Upper lobe of left lung (tissue), 4 donors: ENCODE measurements at regions not wholly inside any gene's neighbourhood (a gene's known extent, or its start where the extent isn't known, plus 50 kb on each side); places are given as distances from the start of the nearest gene placed in this dataset.

Experiments used
- CTCF ChIP-seq, 6 experiments: fragments of 450-650 bp in 4 of 6; fragments of 200-600 bp in 2 of 6; sonication (generic) in 2 of 6; IDR thresholded peaks; one replicate each; pipeline ENCODE4 v1.5.1; 2016 to 2019; ENCODE audit warnings: antibody characterized with exemption in 6 of 6
- EP300 ChIP-seq, 4 donors: sonication (generic); formaldehyde crosslinking; IDR thresholded peaks; one replicate each; pipeline ENCODE4 v1.5.1; 2017; ENCODE audit warnings: antibody characterized with exemption in 4 of 4, control low read depth in 2 of 4

- no peak for TF ChIP-seq CTCF (IDR thresholded peaks at IDR 0.05)
- TF ChIP-seq EP300 (IDR thresholded peaks at IDR 0.05) = no peak
Measured at GRCh38 chr3:194000100-194000499, 135.8 kb upstream of the HES1 start.
